ENCODE measurements at regions not wholly inside any gene's neighbourhood (a gene's known extent, or its start where the extent isn't known, plus 50 kb on each side); places are given as distances from the start of the nearest gene placed in this dataset.

GRCh38 chr2:120402508-120402907 lies 56.6 kb downstream of the INHBB start:
- TF ChIP-seq CTCF (conservative IDR thresholded peaks at IDR 0.05 in 1 of 2, IDR thresholded peaks at IDR 0.05 in 1 of 2; ENCODE audit: extremely low read depth in 1 of 2, insufficient read depth in 1 of 2, low read depth in 1 of 2, low read length in 2 of 2) (no peak), EZH2 (IDR thresholded peaks at IDR 0.05; ENCODE audit: borderline replicate concordance, low read length) (no peak)
